ENCODE measurements at regions not wholly inside any gene's neighbourhood (a gene's known extent, or its start where the extent isn't known, plus 50 kb on each side); places are given as distances from the start of the nearest gene placed in this dataset.
"Not testable (repeated sequence)": the region's sequence is repeated elsewhere in the genome, so short reads cannot be mapped to it uniquely, and the experiment has no call there.

- TF ChIP-seq, protein P1, sequence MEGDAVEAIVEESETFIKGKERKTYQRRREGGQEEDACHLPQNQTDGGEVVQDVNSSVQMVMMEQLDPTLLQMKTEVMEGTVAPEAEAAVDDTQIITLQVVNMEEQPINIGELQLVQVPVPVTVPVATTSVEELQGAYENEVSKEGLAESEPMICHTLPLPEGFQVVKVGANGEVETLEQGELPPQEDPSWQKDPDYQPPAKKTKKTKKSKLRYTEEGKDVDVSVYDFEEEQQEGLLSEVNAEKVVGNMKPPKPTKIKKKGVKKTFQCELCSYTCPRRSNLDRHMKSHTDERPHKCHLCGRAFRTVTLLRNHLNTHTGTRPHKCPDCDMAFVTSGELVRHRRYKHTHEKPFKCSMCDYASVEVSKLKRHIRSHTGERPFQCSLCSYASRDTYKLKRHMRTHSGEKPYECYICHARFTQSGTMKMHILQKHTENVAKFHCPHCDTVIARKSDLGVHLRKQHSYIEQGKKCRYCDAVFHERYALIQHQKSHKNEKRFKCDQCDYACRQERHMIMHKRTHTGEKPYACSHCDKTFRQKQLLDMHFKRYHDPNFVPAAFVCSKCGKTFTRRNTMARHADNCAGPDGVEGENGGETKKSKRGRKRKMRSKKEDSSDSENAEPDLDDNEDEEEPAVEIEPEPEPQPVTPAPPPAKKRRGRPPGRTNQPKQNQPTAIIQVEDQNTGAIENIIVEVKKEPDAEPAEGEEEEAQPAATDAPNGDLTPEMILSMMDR (IDR thresholded peaks at IDR 0.05; ENCODE audit: unreplicated experiment): no peak
- H3K4me3 Mint-ChIP-seq (ENCODE audit: low read depth): no peak overlapping the region
- no peak overlapping the region for H3K27ac Mint-ChIP-seq
- H3K9me3 Mint-ChIP-seq (ENCODE audit: low read depth): no peaks in the 10 kb centered on the region
- H3K4me1 Mint-ChIP-seq (ENCODE audit: low read depth): no peaks in the 10 kb centered on the region
- H3K27me3 Mint-ChIP-seq: no peaks in the 10 kb centered on the region
- DNase-seq (ENCODE audit: low spot score, unreplicated experiment): no peak
- no peaks in the 10 kb centered on the region for H3K36me3 Mint-ChIP-seq (ENCODE audit: insufficient read depth)
Measured at GRCh38 chr1:102790997-102791396, 317.3 kb downstream of the COL11A1 start.

DNA sequence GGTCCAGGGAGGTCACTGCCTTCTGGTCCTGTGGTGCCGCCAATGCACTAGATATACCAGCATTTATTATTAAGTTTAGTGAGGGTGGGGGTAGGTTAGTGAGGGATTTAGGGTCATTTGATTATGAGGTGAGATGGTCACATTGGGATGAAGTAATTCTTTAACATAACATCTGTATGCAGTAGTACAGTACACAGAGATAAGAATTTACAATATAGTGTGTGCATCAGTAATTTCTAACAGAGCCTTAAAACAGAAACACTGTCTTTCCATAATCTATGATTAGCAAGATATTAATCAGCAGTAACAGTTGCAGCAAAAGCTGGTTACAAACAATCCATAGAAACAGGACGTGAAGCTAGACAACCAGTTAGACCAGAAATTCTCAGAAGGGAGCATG lies 318.4 kb downstream of the COL11A1 start:
- not testable (repeated sequence) for H3K36me3 Mint-ChIP-seq (ENCODE audit: insufficient read depth); H3K4me1 Mint-ChIP-seq (ENCODE audit: low read depth); H3K4me3 Mint-ChIP-seq (ENCODE audit: low read depth)

DNA sequence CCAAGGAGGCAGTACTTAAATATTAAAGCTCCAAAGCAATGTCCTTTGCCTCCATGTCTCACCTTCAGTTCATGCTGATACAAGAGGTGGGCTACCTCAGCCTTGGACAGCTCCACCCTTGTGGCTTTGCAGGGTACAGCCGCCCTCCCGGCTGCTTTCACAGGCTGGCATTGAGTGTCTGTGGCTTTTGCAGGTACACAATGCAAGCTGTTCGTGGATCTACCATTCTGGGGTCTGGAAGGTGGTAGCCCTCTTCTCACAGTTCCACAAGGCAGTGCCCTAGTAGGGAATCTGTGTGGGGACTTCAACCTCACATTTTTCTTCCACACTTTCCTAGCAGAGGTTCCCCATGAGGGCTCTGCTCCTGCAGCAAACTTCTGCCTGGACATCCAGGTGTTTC lies 324.8 kb downstream of the COL11A1 start:
- no peak for DNase-seq (ENCODE audit: low spot score, unreplicated experiment)
- Mint-ChIP-seq H3K27ac (no peak overlapping the region), H3K4me1 (ENCODE audit: low read depth) (no peaks in the 10 kb centered on the region), H3K36me3 (ENCODE audit: insufficient read depth) (no peaks in the 10 kb centered on the region), H3K9me3 (ENCODE audit: low read depth) (peaks cover 21% of the 10 kb centered on the region), H3K4me3 (ENCODE audit: low read depth) (no peak overlapping the region), H3K27me3 (no peaks in the 10 kb centered on the region)
- TF ChIP-seq, protein P1 (IDR thresholded peaks at IDR 0.05; ENCODE audit: unreplicated experiment): no peak

More for the DNA sequence above, 318.4 kb downstream of the COL11A1 start:
- DNase-seq (ENCODE audit: low spot score, unreplicated experiment); H3K27me3 Mint-ChIP-seq; H3K9me3 Mint-ChIP-seq (ENCODE audit: low read depth); H3K27ac Mint-ChIP-seq: not testable (repeated sequence)

GRCh38 chr1:102782144-102782543 lies 326.2 kb downstream of the COL11A1 start:
- TF ChIP-seq, protein P1 (IDR thresholded peaks at IDR 0.05; ENCODE audit: unreplicated experiment): no peak
- Mint-ChIP-seq H3K36me3 (ENCODE audit: insufficient read depth) (no peaks in the 10 kb centered on the region), H3K27me3 (no peaks in the 10 kb centered on the region), H3K4me3 (ENCODE audit: low read depth) (no peak overlapping the region), H3K27ac (no peak overlapping the region), H3K4me1 (ENCODE audit: low read depth) (no peaks in the 10 kb centered on the region), H3K9me3 (ENCODE audit: low read depth) (peaks cover 21% of the 10 kb centered on the region)
- no peak for DNase-seq (ENCODE audit: low spot score, unreplicated experiment)

- Mint-ChIP-seq H3K36me3 (ENCODE audit: insufficient read depth) (no peaks in the 10 kb centered on the region), H3K4me3 (ENCODE audit: low read depth) (no peak overlapping the region)
- DNase-seq (ENCODE audit: low spot score, unreplicated experiment): no peak
Measured at GRCh38 chr1:102776071-102776470, 332.3 kb downstream of the COL11A1 start.

DNA sequence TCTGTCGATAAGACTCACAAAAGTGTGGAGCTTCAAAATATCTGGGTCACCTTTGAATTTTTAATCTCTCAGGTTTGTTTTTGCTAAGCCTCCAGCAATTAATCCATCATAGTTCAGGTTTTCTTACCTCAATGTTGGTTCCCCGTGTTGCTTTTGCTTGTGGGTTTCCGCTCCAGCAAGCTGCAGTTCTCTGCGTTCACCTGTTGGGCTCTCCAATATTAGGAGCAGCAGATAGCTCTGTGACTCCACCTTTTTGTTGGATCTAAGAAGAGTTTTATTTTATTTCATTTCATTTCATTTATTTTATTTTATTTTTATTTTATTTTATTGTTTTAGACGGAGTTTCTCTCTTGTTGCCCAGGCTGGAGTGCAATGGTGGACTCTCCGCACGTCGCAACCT lies 335.5 kb downstream of the COL11A1 start:
- Mint-ChIP-seq H3K9me3 (ENCODE audit: low read depth) (no peaks in the 10 kb centered on the region), H3K4me1 (ENCODE audit: low read depth) (no peaks in the 10 kb centered on the region), H3K27me3 (no peaks in the 10 kb centered on the region), H3K27ac (no peak overlapping the region), H3K36me3 (ENCODE audit: insufficient read depth) (no peaks in the 10 kb centered on the region), H3K4me3 (ENCODE audit: low read depth) (no peak overlapping the region)
- no peak for DNase-seq (ENCODE audit: low spot score, unreplicated experiment)
- TF ChIP-seq, protein P1 (IDR thresholded peaks at IDR 0.05; ENCODE audit: unreplicated experiment): no peak

More at GRCh38 chr1:102776071-102776470, 332.3 kb downstream of the COL11A1 start:
- Mint-ChIP-seq H3K4me1 (ENCODE audit: low read depth) (no peaks in the 10 kb centered on the region), H3K9me3 (ENCODE audit: low read depth) (no peaks in the 10 kb centered on the region), H3K27ac (no peak overlapping the region), H3K27me3 (no peaks in the 10 kb centered on the region)
- TF ChIP-seq, protein P1 (IDR thresholded peaks at IDR 0.05; ENCODE audit: unreplicated experiment): no peak

Data from progenitor cell of endocrine pancreas (in vitro differentiated cells).